Breast epithelium (tissue), 3 donors: ENCODE measurements at regions not wholly inside any gene's neighbourhood (a gene's known extent, or its start where the extent isn't known, plus 50 kb on each side); places are given as distances from the start of the nearest gene placed in this dataset.

Experiments
- POLR2AphosphoS5 ChIP-seq, 3 donors: sonication (generic); formaldehyde crosslinking; IDR thresholded peaks; one replicate each; pipeline ENCODE4 v1.6.1; 2017; ENCODE audit warnings: antibody characterized with exemption in 3 of 3
- TF ChIP-seq, protein P1 (sequence below), 3 donors: fragments of 450-650 bp; IDR thresholded peaks; one replicate each; pipeline ENCODE4 v1.5.1; 2016 to 2017; ENCODE audit warnings: antibody characterized with exemption in 3 of 3, mild to moderate bottlenecking in 3 of 3, moderate library complexity in 3 of 3

DNA sequence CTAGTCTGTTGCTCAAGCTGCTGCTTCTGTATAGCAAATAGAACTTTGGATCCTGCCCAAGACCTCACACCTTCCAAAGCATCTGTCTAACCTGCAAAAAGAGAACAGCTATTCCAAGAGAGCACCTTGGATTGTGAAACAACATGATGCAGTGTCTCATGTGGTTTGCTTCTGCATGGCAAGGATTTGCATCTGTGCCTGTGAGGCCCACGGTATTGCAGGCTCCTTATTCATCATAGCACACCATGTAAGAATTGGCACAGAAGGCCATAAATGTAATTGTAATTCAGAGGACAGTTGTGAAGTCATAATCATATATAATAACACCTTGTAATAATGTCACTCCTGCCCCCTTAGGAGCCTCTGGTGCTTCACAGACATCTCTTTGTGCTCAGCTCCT is 147.1 kb downstream of the ZNF674 start:
- no peak for TF ChIP-seq POLR2AphosphoS5 (IDR thresholded peaks at IDR 0.05)
- TF ChIP-seq, protein P1, sequence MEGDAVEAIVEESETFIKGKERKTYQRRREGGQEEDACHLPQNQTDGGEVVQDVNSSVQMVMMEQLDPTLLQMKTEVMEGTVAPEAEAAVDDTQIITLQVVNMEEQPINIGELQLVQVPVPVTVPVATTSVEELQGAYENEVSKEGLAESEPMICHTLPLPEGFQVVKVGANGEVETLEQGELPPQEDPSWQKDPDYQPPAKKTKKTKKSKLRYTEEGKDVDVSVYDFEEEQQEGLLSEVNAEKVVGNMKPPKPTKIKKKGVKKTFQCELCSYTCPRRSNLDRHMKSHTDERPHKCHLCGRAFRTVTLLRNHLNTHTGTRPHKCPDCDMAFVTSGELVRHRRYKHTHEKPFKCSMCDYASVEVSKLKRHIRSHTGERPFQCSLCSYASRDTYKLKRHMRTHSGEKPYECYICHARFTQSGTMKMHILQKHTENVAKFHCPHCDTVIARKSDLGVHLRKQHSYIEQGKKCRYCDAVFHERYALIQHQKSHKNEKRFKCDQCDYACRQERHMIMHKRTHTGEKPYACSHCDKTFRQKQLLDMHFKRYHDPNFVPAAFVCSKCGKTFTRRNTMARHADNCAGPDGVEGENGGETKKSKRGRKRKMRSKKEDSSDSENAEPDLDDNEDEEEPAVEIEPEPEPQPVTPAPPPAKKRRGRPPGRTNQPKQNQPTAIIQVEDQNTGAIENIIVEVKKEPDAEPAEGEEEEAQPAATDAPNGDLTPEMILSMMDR (IDR thresholded peaks at IDR 0.05), result no peak
